GM18499 (cell line): ENCODE measurements at regions not wholly inside any gene's neighbourhood (a gene's known extent, or its start where the extent isn't known, plus 50 kb on each side); places are given as distances from the start of the nearest gene placed in this dataset.

Source experiments
- ATAC-seq: cut with Tn5 transposase; IDR thresholded peaks from one replicate; pipeline ENCODE4 v1.9.1; 2021; ENCODE audit warnings: moderate number of reproducible peaks; ENCODE audit not compliant: insufficient read depth, unreplicated experiment

DNA sequence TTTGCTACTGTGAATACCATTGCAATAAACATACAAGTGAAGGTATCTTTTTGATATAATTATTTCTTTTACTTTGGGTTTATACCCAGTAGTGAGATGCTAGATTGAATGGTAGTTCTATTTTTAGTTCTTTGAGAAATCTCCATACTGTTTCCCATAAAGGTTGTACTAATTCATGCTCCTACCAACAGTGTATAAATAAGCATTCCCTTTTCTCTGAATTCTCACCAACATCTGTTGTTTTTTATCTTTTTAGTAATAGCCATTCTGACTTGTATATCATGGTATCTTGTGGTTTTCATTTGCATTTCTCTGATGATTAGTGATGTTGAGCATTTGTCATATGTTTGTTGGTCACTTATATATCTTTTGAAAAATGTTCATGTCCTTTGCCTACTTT, 183.6 kb upstream of the LRFN2 start:
- ATAC-seq, result no peak

DNA sequence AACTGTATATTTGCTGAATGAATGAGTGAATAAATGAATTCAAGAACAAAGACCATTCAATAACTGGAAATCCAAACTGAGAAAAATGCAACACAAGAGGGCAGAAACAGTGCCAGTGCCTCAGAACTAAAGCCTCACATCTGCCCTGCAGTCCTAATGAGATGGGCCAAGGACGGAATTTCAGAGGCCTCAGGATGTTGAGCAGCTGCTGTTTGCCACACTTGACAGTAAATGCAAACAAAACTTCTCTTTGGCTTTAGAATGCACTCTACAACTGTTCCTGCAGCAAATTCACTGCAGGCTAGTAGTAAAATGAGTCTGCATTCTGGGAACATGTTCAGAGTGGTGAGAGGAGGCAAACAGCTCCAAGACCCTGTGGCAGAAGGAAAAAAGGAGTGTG, 177.6 kb upstream of the LRFN2 start:
- ATAC-seq, result no peak

DNA sequence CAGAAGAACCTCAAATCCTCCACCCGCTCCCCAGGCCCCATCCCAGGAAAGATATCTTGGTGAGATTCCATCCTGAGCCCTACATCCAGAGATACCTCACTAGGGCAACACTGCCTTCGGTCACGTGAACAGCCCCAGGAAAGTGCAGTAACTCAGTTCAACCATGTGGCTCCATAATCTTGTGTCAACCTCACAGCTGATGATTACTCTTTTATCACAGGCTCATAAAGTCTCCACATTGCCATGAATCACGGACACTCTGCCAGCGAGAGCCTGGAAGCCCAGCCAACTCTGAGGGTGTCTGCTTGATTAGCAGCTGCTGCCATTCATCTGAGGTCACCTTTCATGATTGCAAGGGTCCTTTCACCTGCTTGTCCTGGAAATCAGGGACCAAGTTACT, 175.8 kb upstream of the LRFN2 start:
- no peak for ATAC-seq

DNA sequence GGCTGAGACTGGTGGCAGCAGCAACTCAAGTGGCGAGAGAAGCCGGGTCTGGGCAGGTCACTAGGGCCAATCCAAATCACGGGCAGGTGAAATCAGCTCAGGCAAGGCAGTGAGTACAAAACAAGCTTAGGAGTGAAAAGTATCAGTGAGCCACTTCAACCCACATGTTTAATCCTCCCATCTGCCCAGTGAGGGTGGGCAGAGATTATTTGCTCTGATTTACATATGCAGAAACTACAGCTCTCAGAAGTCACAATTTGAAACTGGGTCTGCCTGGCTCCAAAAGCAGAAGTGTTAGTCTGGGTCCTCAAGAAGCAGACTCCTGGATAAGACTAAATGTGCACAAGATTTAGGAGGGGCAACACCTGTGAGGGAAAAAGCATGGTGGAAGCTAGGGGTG, 173.7 kb upstream of the LRFN2 start:
- ATAC-seq, result no peak

DNA sequence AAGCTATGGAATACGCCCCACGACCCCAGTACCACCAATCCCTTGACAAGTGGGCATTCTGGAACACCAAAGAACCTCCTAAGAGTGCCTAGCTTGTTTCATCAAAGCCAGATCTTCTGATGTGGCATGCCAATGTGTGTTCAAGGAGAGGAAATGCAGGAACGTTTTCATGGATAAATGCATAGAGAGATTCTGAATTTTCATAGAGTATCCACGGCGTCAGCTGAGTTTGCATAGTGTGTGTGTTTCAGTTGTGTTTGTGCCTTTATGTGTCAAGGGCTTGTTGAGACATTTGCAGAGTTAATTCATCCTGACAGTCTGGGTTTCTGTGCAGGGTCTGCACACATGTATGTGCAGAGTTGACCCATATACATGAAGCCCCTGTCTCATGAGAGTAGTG, 172.7 kb upstream of the LRFN2 start:
- ATAC-seq, result no peak

DNA sequence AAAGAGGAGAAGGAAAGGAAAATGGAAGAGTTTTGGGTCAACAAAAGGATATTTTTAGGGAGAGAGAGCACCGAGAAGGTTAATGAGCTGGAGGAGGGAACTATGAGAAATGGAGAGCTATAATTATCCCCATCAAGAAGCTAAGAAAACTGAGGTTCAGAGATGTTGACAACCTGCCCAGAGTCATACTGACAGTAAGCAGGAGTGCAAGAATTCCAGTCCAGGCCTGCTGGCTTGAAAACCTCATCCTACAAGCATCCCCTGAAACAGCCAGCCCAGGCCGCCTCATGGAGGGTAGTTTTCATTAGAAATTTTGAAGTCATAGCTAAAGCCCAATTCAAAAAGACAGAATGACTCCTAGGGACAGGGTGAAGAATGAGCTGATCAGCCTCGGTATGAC, 172.1 kb upstream of the LRFN2 start:
- ATAC-seq, result no peak

DNA sequence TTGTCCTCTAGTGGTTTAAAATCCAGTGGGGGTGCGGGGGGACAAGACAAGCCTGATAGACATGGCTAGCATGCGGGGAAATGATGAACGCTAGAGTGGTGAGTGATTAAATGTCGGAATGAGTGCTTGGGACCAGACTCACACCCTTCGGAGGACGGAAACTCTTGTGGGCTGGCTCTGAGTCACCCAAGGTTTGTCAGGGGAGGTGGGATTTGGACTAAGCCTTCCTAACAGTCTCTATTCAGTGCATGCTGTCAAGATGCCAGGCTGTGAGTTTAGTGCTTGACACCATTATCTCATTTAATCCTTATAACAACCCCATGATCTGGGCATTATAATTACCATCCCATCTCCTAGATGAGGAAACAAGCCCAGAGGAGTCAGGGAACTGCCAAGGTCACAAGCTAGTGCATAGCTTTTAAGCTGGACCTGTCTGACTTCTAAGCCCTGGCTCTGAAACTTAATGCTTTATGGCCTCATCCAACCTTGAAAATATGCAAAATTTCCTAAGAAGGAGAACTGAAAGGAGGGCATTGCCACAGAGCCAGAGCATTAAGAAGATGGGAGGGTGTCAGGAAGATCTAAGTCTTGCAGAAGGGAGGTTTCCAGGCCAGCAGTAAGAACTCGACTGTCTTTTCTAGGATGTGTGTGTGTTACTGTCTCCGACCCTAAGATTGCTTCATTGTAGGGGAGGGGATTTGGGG, 168.7 kb upstream of the LRFN2 start:
- ATAC-seq, result no peak

DNA sequence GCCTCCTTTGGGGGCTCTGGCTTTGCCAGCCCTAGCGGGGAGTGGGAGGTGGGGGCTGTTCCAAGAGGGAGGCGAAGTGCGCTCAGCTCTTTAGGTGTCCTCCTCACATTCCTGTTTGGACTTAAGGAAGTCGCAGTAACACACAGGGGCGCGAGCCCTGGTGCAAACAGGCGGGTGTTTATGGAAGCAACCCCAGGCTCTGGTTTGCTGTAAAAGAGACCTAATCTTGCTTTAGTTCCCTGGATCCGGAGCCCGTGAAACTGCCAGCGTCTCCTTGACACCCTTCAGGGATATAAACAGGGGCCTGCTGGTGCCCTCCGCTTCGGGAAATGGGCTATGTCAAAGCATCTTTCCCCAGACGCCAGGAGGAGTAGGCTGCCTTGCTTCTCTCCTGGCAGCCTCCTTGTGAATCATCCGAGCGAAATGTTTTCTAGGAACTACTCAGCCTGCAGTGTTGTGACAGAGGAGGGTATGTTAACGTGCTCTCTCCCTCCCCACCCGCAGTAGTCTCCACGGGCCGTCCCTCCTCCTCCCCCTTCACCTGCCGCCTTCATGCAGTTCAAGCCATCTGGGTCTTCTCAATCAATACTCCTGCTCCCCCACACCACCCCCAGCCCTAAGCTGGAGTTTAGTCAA, 168.0 kb upstream of the LRFN2 start:
- no peak for ATAC-seq

DNA sequence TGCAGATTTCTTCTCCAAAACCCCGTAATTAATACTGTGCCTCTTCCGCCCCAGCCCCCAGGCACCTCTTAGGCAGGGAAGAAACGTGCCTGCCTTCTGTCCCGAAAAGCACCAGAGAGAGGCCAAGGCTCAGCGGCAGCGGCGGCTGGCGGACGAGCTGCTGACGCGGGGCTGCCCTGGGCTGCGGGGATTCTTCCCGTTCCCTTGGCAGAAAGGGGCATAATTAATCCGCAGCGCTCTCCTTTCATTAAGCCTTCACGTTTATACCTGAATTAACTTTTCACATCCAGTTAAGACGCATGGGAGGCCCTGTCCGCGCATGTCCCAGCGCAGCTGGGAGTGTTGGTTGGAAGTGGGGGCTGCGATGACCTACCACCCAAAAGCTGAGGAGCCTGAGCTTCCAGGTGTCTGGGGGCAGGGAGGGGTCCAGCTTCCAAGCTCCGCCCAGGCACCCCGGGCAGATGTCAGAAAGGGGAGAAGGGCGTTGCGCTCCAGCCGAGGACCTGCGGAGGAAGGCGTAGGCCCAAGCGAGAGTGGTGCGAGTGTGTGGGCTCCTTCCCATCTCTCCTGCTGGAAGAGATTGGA, 167.4 kb upstream of the LRFN2 start:
- no peak for ATAC-seq

DNA sequence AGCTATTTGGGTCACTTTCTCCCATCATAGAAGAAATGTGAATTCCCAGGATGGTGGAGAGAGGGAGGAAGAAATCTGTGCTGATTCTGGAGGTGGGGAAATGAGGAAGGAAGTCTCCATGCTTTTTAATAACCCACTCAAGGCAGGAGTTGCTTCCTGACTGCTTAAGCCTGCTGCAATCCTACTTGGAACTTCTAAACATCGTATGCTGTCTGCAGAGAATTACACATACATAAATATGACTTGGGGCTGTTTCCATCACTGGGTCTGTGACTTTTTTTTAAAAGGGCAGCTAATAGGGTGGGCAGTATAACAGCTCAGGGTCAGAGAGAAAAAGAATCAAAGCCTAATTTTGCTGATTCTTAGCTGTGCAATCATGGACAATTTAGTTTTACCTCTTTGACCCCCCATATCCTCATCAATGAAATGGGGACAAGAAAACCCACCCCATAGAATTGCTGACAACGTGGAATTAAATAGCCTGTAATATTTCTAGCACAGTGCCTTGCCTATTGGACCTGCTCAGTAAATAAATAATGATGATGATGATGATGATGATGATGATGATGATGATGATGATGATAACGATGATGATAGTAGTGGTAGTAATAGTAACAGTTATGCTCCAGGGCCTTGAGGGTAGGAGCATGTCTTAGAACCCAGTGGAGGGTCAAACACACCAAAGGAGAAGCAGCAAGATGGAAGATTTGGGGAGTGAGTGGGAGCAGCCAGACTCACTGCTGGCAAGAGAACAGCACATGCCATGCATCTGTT, 166.7 kb upstream of the LRFN2 start:
- ATAC-seq, result no peak

DNA sequence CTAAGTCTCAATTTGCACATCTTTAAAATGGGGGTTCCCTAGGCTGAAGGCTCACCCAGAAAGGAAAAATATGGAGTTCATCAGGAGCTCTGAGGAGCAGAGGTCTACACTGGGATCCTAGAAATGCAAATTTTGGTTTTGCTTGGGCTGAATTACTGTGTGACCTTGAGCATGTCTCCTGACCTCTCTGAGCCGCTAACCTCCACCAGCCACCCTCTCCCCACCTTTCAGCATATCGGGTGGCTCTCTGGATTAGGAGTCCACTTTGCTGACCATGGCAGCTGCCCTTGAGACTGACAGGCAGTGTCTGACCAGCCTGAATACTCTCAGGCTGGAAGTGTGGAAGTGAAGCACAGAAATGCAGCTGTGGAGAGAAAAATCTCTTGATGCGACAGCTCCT, 165.9 kb upstream of the LRFN2 start:
- ATAC-seq, result no peak

DNA sequence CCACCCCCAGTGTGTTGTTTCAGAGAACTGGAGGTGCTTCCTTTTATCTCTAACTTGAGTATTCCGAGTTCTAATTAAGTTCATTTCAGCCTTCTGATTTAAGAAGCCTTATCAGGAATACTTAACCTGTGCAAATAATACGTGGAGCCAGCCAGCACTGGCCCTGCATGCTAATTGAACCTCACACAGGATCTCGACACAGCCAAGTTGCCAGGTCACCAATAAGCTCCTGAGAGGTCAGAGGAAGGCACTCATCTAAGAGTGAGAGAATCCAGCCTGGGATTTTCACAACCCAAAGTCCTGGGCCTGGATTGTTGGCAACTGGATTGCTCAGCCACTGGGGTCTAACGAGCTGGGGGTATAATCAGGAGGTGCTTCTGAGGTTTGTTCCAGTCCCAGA, 157.7 kb upstream of the LRFN2 start:
- no peak for ATAC-seq

DNA sequence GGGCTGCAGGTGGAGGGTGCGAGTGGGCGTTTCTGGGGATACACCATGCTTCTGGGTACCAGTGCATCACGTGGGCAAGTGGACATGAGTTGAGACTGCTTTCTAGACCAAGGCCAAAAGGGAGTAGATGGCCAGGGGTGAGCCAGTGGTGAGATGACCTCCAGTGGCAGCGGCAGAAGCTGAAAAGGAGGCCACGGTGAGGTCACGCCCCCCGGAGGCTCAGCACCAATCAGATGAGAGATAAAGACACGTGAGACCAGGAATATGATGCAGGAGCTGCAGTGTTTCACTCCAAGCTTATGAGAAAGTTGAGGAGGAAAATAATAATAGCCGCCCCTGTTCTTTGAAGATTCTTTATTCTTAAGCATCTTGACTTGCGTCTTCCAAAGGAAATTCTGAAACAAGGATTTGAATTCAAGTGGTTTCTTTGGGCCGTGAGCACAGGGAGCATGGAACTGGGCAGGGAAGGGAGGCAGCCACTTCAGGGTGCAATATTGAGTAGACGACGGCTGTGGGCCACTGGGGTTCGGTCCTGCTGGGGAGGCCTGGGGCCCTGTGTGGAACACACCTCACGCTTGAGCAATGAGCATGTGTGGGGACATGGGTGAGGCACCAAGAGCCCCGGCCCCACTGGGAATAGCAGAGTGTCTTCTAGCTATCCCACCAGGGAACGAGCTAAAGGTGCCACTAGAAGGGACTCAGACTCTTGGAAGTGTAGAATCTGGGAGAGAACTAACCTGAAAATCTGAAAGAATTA, 156.7 kb upstream of the LRFN2 start:
- ATAC-seq, result no peak

DNA sequence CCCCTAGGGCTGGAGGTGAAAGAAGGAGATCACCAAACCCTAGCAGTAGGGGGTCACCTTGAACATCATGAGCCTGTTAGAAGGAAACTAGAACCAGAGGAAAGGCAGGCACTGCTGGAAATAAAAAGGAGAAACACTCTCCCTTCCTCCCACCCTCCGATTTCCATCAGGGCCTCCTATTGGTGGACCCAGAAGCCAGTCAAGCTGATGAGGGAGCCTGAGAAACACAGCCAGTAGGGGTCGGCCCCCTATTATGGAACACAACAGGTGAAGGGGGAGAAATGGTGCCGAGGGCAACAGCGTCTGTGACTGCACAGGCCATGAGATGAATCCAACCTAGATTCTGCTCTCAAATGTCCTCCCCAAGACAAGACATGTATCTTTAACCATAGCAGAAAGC, 156.1 kb upstream of the LRFN2 start:
- no peak for ATAC-seq

DNA sequence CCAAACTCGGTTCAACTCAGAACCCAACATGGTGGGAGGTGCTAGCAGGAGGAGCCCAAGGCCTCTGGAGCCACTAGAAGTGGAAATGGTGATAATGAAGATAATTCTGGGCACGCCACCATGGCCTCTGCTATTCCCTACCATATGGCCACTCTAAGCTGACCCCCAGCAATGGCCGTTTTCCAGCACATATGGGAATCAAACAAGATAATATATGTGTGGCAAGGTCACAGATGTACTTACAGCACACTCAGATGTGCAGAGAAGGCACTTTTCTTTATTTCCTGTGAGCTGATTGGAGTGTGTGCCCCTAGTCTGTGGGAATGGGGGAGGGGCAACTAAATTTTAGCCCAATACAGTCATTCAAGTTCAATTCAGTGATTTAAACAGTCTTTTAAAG, 153.4 kb upstream of the LRFN2 start:
- ATAC-seq, result no peak

DNA sequence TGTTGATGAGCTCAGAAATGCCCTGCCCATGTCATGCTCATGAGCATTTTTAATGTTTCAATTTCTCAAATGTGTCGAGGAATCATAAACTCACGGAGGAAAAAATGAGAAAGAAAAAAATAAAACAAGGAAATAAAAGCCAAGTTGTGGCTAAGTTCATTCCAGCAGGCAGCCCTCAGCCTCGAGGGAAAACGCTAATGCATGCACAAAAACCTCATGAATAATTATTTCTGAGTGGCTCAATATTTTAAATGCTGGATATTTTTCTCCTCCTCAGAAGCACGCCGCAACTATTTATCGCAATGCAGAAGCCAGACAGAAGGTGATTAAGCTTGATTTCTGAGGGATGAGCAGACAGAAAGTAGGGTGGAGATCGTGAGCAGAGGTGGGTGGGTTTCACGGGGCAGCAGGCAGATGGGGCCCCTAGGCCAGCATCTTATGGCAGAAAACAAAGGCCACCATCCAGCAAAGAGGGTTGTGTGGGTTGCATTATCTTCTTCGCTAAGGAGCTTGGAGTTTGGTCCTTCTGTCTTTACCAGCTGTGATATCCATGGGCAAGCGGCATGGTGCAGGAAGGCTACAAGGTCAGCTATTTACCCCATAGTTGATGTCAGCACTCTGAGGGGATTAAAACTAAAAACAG, 151.5 kb upstream of the LRFN2 start:
- no peak for ATAC-seq

DNA sequence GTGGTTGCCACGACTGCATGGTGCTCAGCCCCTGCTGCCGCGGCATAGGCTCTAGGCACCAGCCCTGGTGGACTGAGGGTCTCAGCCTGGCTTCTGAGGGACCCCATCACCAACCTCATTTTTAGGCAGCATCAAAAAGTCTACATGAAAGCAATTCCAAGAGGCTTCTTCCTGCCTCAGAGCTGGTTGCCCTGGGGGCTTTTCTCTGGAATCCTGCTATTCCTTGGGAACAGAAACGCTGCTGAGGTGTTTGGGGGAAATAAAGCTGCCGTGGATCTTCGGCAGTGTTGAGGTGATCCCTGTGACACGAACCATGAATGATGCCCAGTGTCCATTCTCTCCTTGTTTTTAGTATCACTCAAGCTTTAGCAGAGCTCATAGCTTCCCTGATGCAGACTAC, 148.4 kb upstream of the LRFN2 start:
- no peak for ATAC-seq

DNA sequence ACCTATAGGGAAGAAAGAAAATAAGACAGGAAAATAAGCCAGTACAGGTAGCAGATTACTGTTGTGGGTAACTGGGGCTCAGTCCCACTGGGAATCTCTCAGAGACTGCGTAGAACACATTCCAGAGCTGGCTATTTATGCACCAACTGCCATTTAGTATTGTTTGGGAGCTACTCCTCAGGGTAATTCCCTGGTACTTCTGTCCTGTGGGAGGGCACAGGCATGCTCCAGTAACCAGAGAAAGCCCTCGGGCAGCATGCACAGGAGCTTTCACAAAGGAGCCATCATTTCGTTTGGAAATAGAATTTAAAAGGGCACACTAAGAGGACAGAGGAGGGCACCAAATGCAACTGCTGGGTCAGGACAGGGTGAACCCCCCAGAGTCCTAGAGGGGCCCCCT, 148.0 kb upstream of the LRFN2 start:
- no peak for ATAC-seq

DNA sequence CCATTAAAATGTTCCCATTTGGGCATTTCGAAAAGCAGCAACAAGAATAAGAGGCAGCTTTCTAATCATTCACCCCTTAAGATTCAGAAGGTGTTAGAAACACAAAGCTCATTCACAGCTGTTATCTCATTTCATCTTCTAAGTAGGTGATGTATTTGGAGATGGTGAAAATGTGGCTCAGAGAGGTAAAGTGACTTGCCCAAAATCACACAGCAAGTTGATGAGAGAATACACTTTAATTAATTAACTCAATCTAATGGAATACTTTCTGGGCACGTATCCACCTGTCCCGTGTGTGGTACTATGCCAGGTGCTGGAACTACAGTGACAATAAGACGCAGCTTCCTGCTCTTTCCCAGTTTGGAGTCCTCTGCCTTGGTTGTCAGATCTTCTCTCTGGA, 147.4 kb upstream of the LRFN2 start:
- ATAC-seq, result no peak

DNA sequence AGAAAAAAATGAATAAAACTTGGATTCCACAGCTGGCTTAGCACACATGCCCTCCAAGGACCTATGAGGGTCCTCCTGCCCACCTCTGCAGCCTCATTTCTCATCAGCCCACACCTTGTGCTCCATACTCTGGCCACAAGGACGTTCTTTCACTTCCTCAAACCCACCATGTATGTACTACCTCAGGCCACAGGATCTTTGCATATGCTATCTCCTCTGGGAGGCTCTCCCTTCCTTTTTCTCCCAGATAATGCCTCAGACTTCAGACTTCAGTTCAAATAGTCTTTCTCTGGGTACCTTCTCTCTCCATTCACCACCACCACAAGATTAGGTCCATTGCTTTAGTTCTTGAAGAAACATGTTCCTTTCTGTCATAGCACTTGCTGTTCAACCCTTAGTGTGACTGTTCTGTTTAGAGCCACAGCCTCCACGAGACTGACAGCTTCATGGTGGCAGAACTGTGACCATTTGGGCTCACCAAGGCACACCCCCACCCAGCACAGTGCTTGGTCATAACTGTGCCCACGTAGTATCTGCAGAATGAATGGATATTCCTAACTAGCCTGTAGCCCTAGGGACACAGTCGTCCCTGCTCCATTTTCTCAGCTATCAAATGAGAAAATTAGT, 146.7 kb upstream of the LRFN2 start:
- ATAC-seq, result no peak
